GM19238 (cell line): ENCODE measurements at regions not wholly inside any gene's neighbourhood (a gene's known extent, or its start where the extent isn't known, plus 50 kb on each side); places are given as distances from the start of the nearest gene placed in this dataset.

ENCODE experiments used
- DNase-seq: peaks from one replicate; pipeline ENCODE4 v3.0.0; 2011; ENCODE audit warnings: low spot score; ENCODE audit not compliant: insufficient read length

- no peak for DNase-seq
Measured at GRCh38 chr7:25834050-25834449, 317.9 kb upstream of the NFE2L3 start.

GRCh38 chr7:25835197-25835596 lies 316.8 kb upstream of the NFE2L3 start:
- no peak for DNase-seq

- no peak for DNase-seq
Measured at GRCh38 chr7:25839084-25839769, 312.8 kb upstream of the NFE2L3 start.

GRCh38 chr7:25840209-25840792 lies 311.7 kb upstream of the NFE2L3 start:
- DNase-seq: no peak

- no peak for DNase-seq
Measured at GRCh38 chr7:25841575-25841974, 310.4 kb upstream of the NFE2L3 start.

- no peak for DNase-seq
Measured at GRCh38 chr7:25842201-25842733, 309.7 kb upstream of the NFE2L3 start.

- DNase-seq: no peak
Measured at GRCh38 chr7:25843467-25843866, 308.5 kb upstream of the NFE2L3 start.

GRCh38 chr7:25844102-25844870 lies 307.7 kb upstream of the NFE2L3 start:
- no peak for DNase-seq

- no peak for DNase-seq
Measured at GRCh38 chr7:25845464-25845863, 306.5 kb upstream of the NFE2L3 start.

GRCh38 chr7:25846722-25847121 lies 305.3 kb upstream of the NFE2L3 start:
- no peak for DNase-seq

- no peak for DNase-seq
Measured at GRCh38 chr7:25847336-25848070, 304.5 kb upstream of the NFE2L3 start.

GRCh38 chr7:25849500-25850184 lies 302.4 kb upstream of the NFE2L3 start:
- DNase-seq: no peak

GRCh38 chr7:25850216-25850615 lies 301.8 kb upstream of the NFE2L3 start:
- no peak for DNase-seq

- no peak for DNase-seq
Measured at GRCh38 chr7:25850735-25851134, 301.3 kb upstream of the NFE2L3 start.

GRCh38 chr7:25851332-25852210 lies 300.4 kb upstream of the NFE2L3 start:
- DNase-seq: peak; percentile 39

GRCh38 chr7:25852211-25852938 lies 299.6 kb upstream of the NFE2L3 start:
- DNase-seq: no peak

GRCh38 chr7:25852939-25853271 lies 299.1 kb upstream of the NFE2L3 start:
- DNase-seq: no peak

- no peak for DNase-seq
Measured at GRCh38 chr7:25853314-25853713, 298.7 kb upstream of the NFE2L3 start.

GRCh38 chr7:25854059-25854458 lies 297.9 kb upstream of the NFE2L3 start:
- no peak for DNase-seq
